ENCODE measurements at regions not wholly inside any gene's neighbourhood (a gene's known extent, or its start where the extent isn't known, plus 50 kb on each side); places are given as distances from the start of the nearest gene placed in this dataset.

GRCh38 chr13:32951580-32951979 lies 64.6 kb upstream of the KL start:
- H3K9me3 ChIP-seq (ENCODE audit: low read length) = no peaks in the 10 kb centered on the region
- no peak overlapping the region for H2AFZ ChIP-seq (ENCODE audit: low read depth, low read length)
- H3K27me3 ChIP-seq (ENCODE audit: insufficient read depth, low read depth, low read length) = no peaks in the 10 kb centered on the region
- no peaks in the 10 kb centered on the region for H3K79me2 ChIP-seq (replicated peaks; ENCODE audit: insufficient read depth, low read length)
- H3F3A ChIP-seq (ENCODE audit: insufficient read depth, low read length, poor library complexity, severe bottlenecking) = peaks cover 6% of the 10 kb centered on the region
- H3K4me3 ChIP-seq (ENCODE audit: low read length) = no peak overlapping the region
- no peak overlapping the region for H3K9ac ChIP-seq (ENCODE audit: low read length)
- no peak overlapping the region for H3K4me2 ChIP-seq (ENCODE audit: low read length)
- no peaks in the 10 kb centered on the region for H3K36me3 ChIP-seq (ENCODE audit: insufficient read depth, low read length)
- H3K27ac ChIP-seq (ENCODE audit: low read length) = no peak overlapping the region
- TF ChIP-seq POLR2AphosphoS5 (IDR thresholded peaks at IDR 0.05) (no peak), REST (IDR thresholded peaks at IDR 0.05; ENCODE audit: borderline replicate concordance) (no peak), SMC3 (conservative IDR thresholded peaks at IDR 0.05; ENCODE audit: poor library complexity) (no peak), CTCF (IDR thresholded peaks at IDR 0.05; ENCODE audit: poor library complexity, severe bottlenecking) (no peak), MXI1 (conservative IDR thresholded peaks at IDR 0.05; ENCODE audit: poor library complexity, severe bottlenecking) (no peak), EP300 (conservative IDR thresholded peaks at IDR 0.05; ENCODE audit: poor library complexity, severe bottlenecking) (no peak), RAD21 (conservative IDR thresholded peaks at IDR 0.05) (no peak), TAF1 (IDR thresholded peaks at IDR 0.05; ENCODE audit: low read depth) (no peak), EZH2 (IDR thresholded peaks at IDR 0.05; ENCODE audit: borderline replicate concordance, insufficient read depth, low read length, poor library complexity, severe bottlenecking) (no peak)
- no peaks in the 10 kb centered on the region for H4K20me1 ChIP-seq (ENCODE audit: insufficient read depth)
- H3K9me2 ChIP-seq (ENCODE audit: insufficient read depth, low read length) = no peaks in the 10 kb centered on the region

- Histone ChIP-seq H3K9me2 (ENCODE audit: insufficient read depth, low read length) (no peaks in the 10 kb centered on the region), H2AFZ (ENCODE audit: low read depth, low read length) (no peak overlapping the region), H3K27me3 (ENCODE audit: insufficient read depth, low read depth, low read length) (no peaks in the 10 kb centered on the region), H3K9ac (ENCODE audit: low read length) (no peak overlapping the region), H3K4me2 (ENCODE audit: low read length) (no peak overlapping the region), H3F3A (ENCODE audit: insufficient read depth, low read length, poor library complexity, severe bottlenecking) (no peaks in the 10 kb centered on the region), H3K79me2 (replicated peaks; ENCODE audit: insufficient read depth, low read length) (no peaks in the 10 kb centered on the region), H3K36me3 (ENCODE audit: insufficient read depth, low read length) (no peaks in the 10 kb centered on the region), H3K4me3 (ENCODE audit: low read length) (no peak overlapping the region), H3K9me3 (ENCODE audit: low read length) (no peaks in the 10 kb centered on the region), H4K20me1 (ENCODE audit: insufficient read depth) (no peaks in the 10 kb centered on the region), H3K27ac (ENCODE audit: low read length) (no peak overlapping the region)
- TF ChIP-seq CTCF (IDR thresholded peaks at IDR 0.05; ENCODE audit: poor library complexity, severe bottlenecking) (no peak), RAD21 (conservative IDR thresholded peaks at IDR 0.05) (no peak), SMC3 (conservative IDR thresholded peaks at IDR 0.05; ENCODE audit: poor library complexity) (no peak), REST (IDR thresholded peaks at IDR 0.05; ENCODE audit: borderline replicate concordance) (no peak), EZH2 (IDR thresholded peaks at IDR 0.05; ENCODE audit: borderline replicate concordance, insufficient read depth, low read length, poor library complexity, severe bottlenecking) (no peak), TAF1 (IDR thresholded peaks at IDR 0.05; ENCODE audit: low read depth) (no peak), EP300 (conservative IDR thresholded peaks at IDR 0.05; ENCODE audit: poor library complexity, severe bottlenecking) (no peak), POLR2AphosphoS5 (IDR thresholded peaks at IDR 0.05) (no peak), MXI1 (conservative IDR thresholded peaks at IDR 0.05; ENCODE audit: poor library complexity, severe bottlenecking) (no peak)
Observed at GRCh38 chr13:32955881-32956594, 60.2 kb upstream of the KL start.
